ENCODE measurements at regions not wholly inside any gene's neighbourhood (a gene's known extent, or its start where the extent isn't known, plus 50 kb on each side); places are given as distances from the start of the nearest gene placed in this dataset.

GRCh38 chr5:118040496-118040895 lies 947.9 kb downstream of the DTWD2 start (continued):
- TF ChIP-seq TP53 (CRISPR knock-in tag; IDR thresholded peaks at IDR 0.05) (no peak), HDAC2 (IDR thresholded peaks at IDR 0.05) (no peak)

- Histone ChIP-seq H3K4me1 (no peaks in the 10 kb centered on the region), H3K9me3 (no peaks in the 10 kb centered on the region; the same call in 2 of the 3 replicates), H3K27ac (no peak overlapping the region), H3K4me3 (no peak overlapping the region), H3K4me2 (no peak overlapping the region)
- DNase-seq (ENCODE audit: low read depth in 1 of 2, low spot score in 1 of 2) (no peak), ATAC-seq (no peak), FAIRE-seq (no peak)
- no peak for TF ChIP-seq BCL3 (IDR thresholded peaks at IDR 0.05)
- TF ChIP-seq SREBF2 (IDR thresholded peaks at IDR 0.05) = no peak
- no peak for TF ChIP-seq REST (IDR thresholded peaks at IDR 0.05)
- WGBS (ENCODE audit: missing lambda C conversion rate) = 53% methylated on average over 4 of the region's 31 CpGs
- POLR2A ChIA-PET = no interaction called here
- CTCF ChIA-PET = no interaction called here
These were observed 954.5 kb downstream of the DTWD2 start for GRCh38 chr5:118033686-118034338.

GRCh38 chr5:118029807-118030206 lies 958.5 kb downstream of the DTWD2 start:
- H3K9me3 ChIP-seq = no peaks in the 10 kb centered on the region; the same call in 2 of the 3 replicates
- H3K4me1 ChIP-seq = no peaks in the 10 kb centered on the region
- H3K4me2 ChIP-seq = no peak overlapping the region
- 0% methylated on average over 1 of the region's 1 CpG for whole genome bisulfite sequencing (ENCODE audit: missing lambda C conversion rate)
- ChIA-PET CTCF (no interaction called here), POLR2A (no interaction called here)
- ATAC-seq = no peak
- H3K27ac ChIP-seq = no peak overlapping the region
- DNase-seq (ENCODE audit: low read depth in 1 of 2, low spot score in 1 of 2) = no peak
- H3K4me3 ChIP-seq = no peak overlapping the region
- TF ChIP-seq EHMT2 (IDR thresholded peaks at IDR 0.05; ENCODE audit: low read depth) (no peak), JUNB (IDR thresholded peaks at IDR 0.05) (no peak), USF2 (IDR thresholded peaks at IDR 0.05) (no peak), BCL3 (IDR thresholded peaks at IDR 0.05) (no peak), SREBF2 (IDR thresholded peaks at IDR 0.05) (no peak), FOSL2 (IDR thresholded peaks at IDR 0.05) (no peak), FOSL2 (CRISPR knock-in tag; IDR thresholded peaks at IDR 0.05) (no peak), SMC3 (IDR thresholded peaks at IDR 0.05) (no peak), MYC (IDR thresholded peaks at IDR 0.05; ENCODE audit: borderline replicate concordance, low read length) (no peak), NFE2L2 (conservative IDR thresholded peaks at IDR 0.05; ENCODE audit: low read length) (no peak), POLR2AphosphoS2 (conservative IDR thresholded peaks at IDR 0.05; ENCODE audit: low read length) (no peak), JUN (IDR thresholded peaks at IDR 0.05) (no peak), ZC3H11A (IDR thresholded peaks at IDR 0.05) (no peak), E2F6 (IDR thresholded peaks at IDR 0.05; ENCODE audit: borderline replicate concordance, low read depth) (no peak), FOSB (CRISPR knock-in tag; IDR thresholded peaks at IDR 0.05) (no peak), KDM1A (IDR thresholded peaks at IDR 0.05; ENCODE audit: low read depth) (no peak)
- no peak for FAIRE-seq
